GM18505 (cell line): ENCODE measurements at regions not wholly inside any gene's neighbourhood (a gene's known extent, or its start where the extent isn't known, plus 50 kb on each side); places are given as distances from the start of the nearest gene placed in this dataset.

Experiments
- ATAC-seq: cut with Tn5 transposase; IDR thresholded peaks from one replicate; pipeline ENCODE4 v1.9.1; 2021; ENCODE audit not compliant: unreplicated experiment
- POLR2A ChIP-seq: IDR thresholded peaks from 4 replicates; pipeline ENCODE4 v1.6.1; 2011; ENCODE audit warnings: borderline replicate concordance; ENCODE audit not compliant: insufficient read depth, insufficient read length; ENCODE audit errors: extremely low read depth

GRCh38 chr3:162012633-162013032 is 516.0 kb downstream of the OTOL1 start:
- ATAC-seq, result no peak
- no peak for TF ChIP-seq POLR2A

GRCh38 chr3:162014284-162014683 is 517.7 kb downstream of the OTOL1 start:
- ATAC-seq, result no peak
- TF ChIP-seq POLR2A, result no peak

GRCh38 chr3:162015856-162016255 is 519.2 kb downstream of the OTOL1 start:
- no peak for TF ChIP-seq POLR2A
- ATAC-seq, result no peak

- no peak for ATAC-seq
- TF ChIP-seq POLR2A, result no peak
These were observed 523.2 kb downstream of the OTOL1 start for GRCh38 chr3:162019817-162020216.

DNA sequence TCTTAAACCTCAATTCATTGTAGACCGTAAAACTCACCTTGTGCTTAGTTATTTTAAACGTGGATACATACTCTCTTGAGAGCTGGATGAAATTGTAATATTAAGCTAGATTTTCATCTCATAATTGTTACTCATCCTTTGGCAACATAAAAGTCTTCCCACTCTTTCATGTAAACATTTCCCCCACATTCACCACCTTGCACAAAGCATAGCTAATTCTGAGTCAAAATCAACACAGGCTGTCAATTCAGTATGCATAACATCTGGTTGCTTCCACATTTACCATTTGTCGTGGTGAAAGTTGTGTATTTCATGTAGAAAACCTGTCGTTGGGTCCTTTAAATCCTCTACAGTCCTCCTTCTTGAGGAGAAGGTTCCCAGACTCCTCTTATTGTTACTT is 524.6 kb downstream of the OTOL1 start:
- no peak for ATAC-seq
- no peak for TF ChIP-seq POLR2A

GRCh38 chr3:162022911-162023310 is 526.3 kb downstream of the OTOL1 start:
- ATAC-seq, result no peak
- no peak for TF ChIP-seq POLR2A

- no peak for ATAC-seq
- no peak for TF ChIP-seq POLR2A
These were observed 533.1 kb downstream of the OTOL1 start for GRCh38 chr3:162029736-162030135.

GRCh38 chr3:162034368-162034767 is 537.8 kb downstream of the OTOL1 start:
- ATAC-seq, result no peak
- no peak for TF ChIP-seq POLR2A

DNA sequence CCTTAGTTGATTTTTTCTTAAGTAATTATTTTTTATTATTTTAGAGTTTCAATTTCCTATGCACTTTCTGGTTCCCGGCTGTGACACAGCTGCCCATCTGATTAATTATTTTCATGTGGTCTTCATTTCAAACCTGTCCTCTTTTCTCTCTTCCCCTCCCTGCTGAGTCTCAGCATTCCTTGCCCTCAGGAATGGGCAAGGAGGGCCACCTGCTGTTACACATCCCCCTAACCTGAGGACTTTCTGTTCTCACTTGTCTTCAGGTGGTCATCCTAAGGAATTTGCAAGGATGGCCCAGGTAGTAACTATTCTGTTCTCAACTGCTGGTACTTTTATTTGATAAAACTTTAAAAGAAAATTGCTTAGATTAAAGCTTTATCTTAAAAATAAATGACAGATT is 545.0 kb downstream of the OTOL1 start:
- ATAC-seq, result no peak
- no peak for TF ChIP-seq POLR2A

DNA sequence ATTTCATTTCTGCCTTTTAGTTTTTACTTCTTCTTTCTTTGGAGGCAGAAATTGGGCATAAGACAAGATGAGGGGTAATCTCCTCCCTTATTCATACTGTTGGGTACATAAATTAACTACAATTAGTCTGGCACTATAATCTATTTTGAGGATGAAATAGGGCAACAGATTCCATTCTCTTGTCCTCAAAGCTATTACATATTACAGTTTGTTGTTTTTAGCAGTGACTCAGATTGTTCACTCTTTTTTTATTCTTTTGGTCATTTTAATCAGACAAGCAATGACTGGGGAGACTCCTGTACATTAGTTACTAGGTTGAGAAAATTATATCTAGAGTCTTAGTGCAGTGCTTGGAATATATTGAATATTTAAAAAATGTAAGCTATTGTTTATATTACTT is 556.0 kb downstream of the OTOL1 start:
- ATAC-seq, result no peak
- TF ChIP-seq POLR2A, result no peak

DNA sequence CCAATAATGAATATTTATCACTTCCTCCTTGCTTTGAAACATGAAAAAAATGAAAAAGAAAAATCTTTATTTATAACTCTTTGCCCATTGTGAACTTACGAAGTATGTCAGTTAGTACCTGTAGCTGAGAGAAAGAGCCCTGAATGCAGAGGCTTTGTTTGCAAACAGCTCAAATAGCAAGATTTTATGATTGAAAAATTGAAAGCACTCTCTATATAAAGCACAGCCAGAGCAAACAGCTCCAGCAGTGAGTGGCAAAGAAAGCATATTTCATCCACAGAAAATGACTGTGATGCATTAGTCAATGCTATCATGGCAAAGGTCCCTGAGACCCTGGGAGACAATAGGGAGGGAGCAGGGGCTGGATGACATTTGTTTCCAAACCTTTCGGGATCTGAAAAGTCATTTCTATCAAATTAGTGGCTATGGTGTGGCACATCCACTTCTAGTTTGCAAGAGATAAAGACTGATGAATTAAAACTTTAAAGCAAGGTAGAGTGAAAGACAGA is 576.1 kb downstream of the OTOL1 start:
- no peak for TF ChIP-seq POLR2A
- no peak for ATAC-seq

GRCh38 chr3:162073422-162073975 is 576.9 kb downstream of the OTOL1 start:
- TF ChIP-seq POLR2A, result no peak

DNA sequence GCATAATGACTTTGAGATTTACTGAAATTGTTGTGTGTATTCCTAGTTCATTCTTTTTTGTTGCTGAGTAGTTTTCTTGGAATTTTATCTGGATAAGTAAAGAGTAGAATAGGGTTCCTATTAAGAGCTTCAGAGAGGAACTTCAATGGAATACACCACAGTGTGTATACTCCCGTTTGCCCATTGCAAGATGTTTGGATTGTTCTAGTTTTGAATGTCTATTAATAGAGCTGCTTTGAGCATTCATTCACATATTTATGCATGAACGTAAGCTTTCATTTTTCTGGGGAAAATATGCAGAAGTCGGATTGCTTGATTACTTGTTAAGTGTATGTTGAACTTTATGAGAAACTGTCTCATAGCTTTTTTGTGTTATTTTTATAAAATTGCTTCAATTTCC is 580.5 kb downstream of the OTOL1 start:
- no peak for TF ChIP-seq POLR2A

More at GRCh38 chr3:162073422-162073975, 576.9 kb downstream of the OTOL1 start:
- ATAC-seq, result no peak

GRCh38 chr3:162082516-162082915 is 585.9 kb downstream of the OTOL1 start:
- TF ChIP-seq POLR2A, result no peak
- ATAC-seq, result no peak

More for the DNA sequence above, 580.5 kb downstream of the OTOL1 start:
- no peak for ATAC-seq

GRCh38 chr3:162087361-162087760 is 590.8 kb downstream of the OTOL1 start:
- TF ChIP-seq POLR2A, result no peak
- no peak for ATAC-seq
